ENCODE measurements at regions not wholly inside any gene's neighbourhood (a gene's known extent, or its start where the extent isn't known, plus 50 kb on each side); places are given as distances from the start of the nearest gene placed in this dataset.

- no peak overlapping the region for H3K4me3 ChIP-seq (replicated peaks in 1 of 4; ENCODE audit: control extremely low read depth in 1 of 4, insufficient read depth in 1 of 4, low read depth in 3 of 4, low read length in 4 of 4)
- no peaks in the 10 kb centered on the region for H3K9me3 ChIP-seq (ENCODE audit: control insufficient read depth, insufficient read depth, low read depth, low read length)
Measured at GRCh38 chr19:30652751-30653150, 280.6 kb downstream of the ZNF536 start.

DNA sequence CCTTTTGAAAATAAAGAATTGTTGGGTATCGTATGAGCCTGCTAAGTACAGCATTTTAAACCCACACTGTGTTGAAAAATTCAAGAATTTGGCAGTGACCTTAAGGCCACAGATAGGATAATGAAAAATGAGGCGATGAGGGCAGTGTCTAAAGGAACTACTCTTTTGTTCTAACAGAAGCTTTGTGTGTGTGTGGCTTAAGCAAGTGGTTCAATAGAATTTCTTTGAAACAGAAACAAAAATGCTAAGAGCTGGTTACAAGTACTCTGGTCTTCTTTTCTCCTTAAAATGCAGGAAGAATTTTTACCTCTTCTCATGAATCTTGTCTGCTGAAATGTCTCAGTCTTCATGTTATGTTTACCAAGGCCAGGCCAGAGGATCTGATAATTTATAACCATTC lies 279.5 kb downstream of the ZNF536 start:
- Histone ChIP-seq H2AFZ (ENCODE audit: low read length) (no peak overlapping the region), H3K9me3 (ENCODE audit: control insufficient read depth, insufficient read depth, low read depth, low read length) (no peaks in the 10 kb centered on the region), H3K27ac (ENCODE audit: insufficient read depth, low read length) (no peak overlapping the region), H3K4me1 (ENCODE audit: control insufficient read depth, extremely low read depth, insufficient read depth, low read length) (no peaks in the 10 kb centered on the region), H3K4me2 (ENCODE audit: extremely low read depth, insufficient read depth, low read length) (no peak overlapping the region), H4K20me1 (ENCODE audit: control insufficient read depth, extremely low read depth, insufficient read depth, low read length) (no peaks in the 10 kb centered on the region), H3K9ac (ENCODE audit: insufficient read depth, low read length) (no peak overlapping the region), H3K4me3 (replicated peaks in 1 of 4; ENCODE audit: control extremely low read depth in 1 of 4, insufficient read depth in 1 of 4, low read depth in 3 of 4, low read length in 4 of 4) (no peak overlapping the region), H3K79me2 (ENCODE audit: control insufficient read depth, insufficient read depth, low read length) (no peaks in the 10 kb centered on the region), H3K27me3 (ENCODE audit: control insufficient read depth, insufficient read depth, low read length) (no peaks in the 10 kb centered on the region), H3K36me3 (ENCODE audit: control insufficient read depth, insufficient read depth, low read length) (no peaks in the 10 kb centered on the region)
- DNase-seq (ENCODE audit: low read depth in 2 of 2), result no peak
- TF ChIP-seq CTCF (conservative IDR thresholded peaks at IDR 0.05 in 1 of 2, IDR thresholded peaks at IDR 0.05 in 1 of 2; ENCODE audit: low read depth in 1 of 2, low read length in 2 of 2) (no peak), EZH2 (IDR thresholded peaks at IDR 0.05; ENCODE audit: low read length, missing control alignments) (no peak)

More at GRCh38 chr19:30652751-30653150, 280.6 kb downstream of the ZNF536 start:
- Histone ChIP-seq H3K27me3 (ENCODE audit: control insufficient read depth, insufficient read depth, low read length) (no peaks in the 10 kb centered on the region), H4K20me1 (ENCODE audit: control insufficient read depth, extremely low read depth, insufficient read depth, low read length) (no peaks in the 10 kb centered on the region), H3K79me2 (ENCODE audit: control insufficient read depth, insufficient read depth, low read length) (no peaks in the 10 kb centered on the region), H3K27ac (ENCODE audit: insufficient read depth, low read length) (no peak overlapping the region), H3K4me2 (ENCODE audit: extremely low read depth, insufficient read depth, low read length) (no peak overlapping the region), H3K36me3 (ENCODE audit: control insufficient read depth, insufficient read depth, low read length) (no peaks in the 10 kb centered on the region), H2AFZ (ENCODE audit: low read length) (no peak overlapping the region), H3K4me1 (ENCODE audit: control insufficient read depth, extremely low read depth, insufficient read depth, low read length) (no peaks in the 10 kb centered on the region), H3K9ac (ENCODE audit: insufficient read depth, low read length) (no peak overlapping the region)
- no peak for DNase-seq (ENCODE audit: low read depth in 2 of 2)
- TF ChIP-seq CTCF (conservative IDR thresholded peaks at IDR 0.05 in 1 of 2, IDR thresholded peaks at IDR 0.05 in 1 of 2; ENCODE audit: low read depth in 1 of 2, low read length in 2 of 2) (no peak), EZH2 (IDR thresholded peaks at IDR 0.05; ENCODE audit: low read length, missing control alignments) (no peak)

- Histone ChIP-seq H3K4me2 (ENCODE audit: extremely low read depth, insufficient read depth, low read length) (no peak overlapping the region), H3K9me3 (ENCODE audit: control insufficient read depth, insufficient read depth, low read depth, low read length) (no peaks in the 10 kb centered on the region), H4K20me1 (ENCODE audit: control insufficient read depth, extremely low read depth, insufficient read depth, low read length) (no peaks in the 10 kb centered on the region), H3K79me2 (ENCODE audit: control insufficient read depth, insufficient read depth, low read length) (no peaks in the 10 kb centered on the region), H3K4me1 (ENCODE audit: control insufficient read depth, extremely low read depth, insufficient read depth, low read length) (no peaks in the 10 kb centered on the region), H3K4me3 (replicated peaks in 1 of 4; ENCODE audit: control extremely low read depth in 1 of 4, insufficient read depth in 1 of 4, low read depth in 3 of 4, low read length in 4 of 4) (no peak overlapping the region), H3K27me3 (ENCODE audit: control insufficient read depth, insufficient read depth, low read length) (no peaks in the 10 kb centered on the region), H2AFZ (ENCODE audit: low read length) (no peak overlapping the region), H3K36me3 (ENCODE audit: control insufficient read depth, insufficient read depth, low read length) (no peaks in the 10 kb centered on the region), H3K9ac (ENCODE audit: insufficient read depth, low read length) (no peak overlapping the region), H3K27ac (ENCODE audit: insufficient read depth, low read length) (no peak overlapping the region)
- no peak for TF ChIP-seq CTCF (conservative IDR thresholded peaks at IDR 0.05 in 1 of 2, IDR thresholded peaks at IDR 0.05 in 1 of 2; ENCODE audit: low read depth in 1 of 2, low read length in 2 of 2)
- no peak for TF ChIP-seq EZH2 (IDR thresholded peaks at IDR 0.05; ENCODE audit: low read length, missing control alignments)
- DNase-seq (ENCODE audit: low read depth in 2 of 2), result no peak
Measured at GRCh38 chr19:30651066-30651465, 278.9 kb downstream of the ZNF536 start.

Measured in fibroblast of lung (primary cell).